Activated gamma-delta T cell treated with Interleukin-2 at 50 U/mL for 16 hours (primary cell): ENCODE measurements at regions not wholly inside any gene's neighbourhood (a gene's known extent, or its start where the extent isn't known, plus 50 kb on each side); places are given as distances from the start of the nearest gene placed in this dataset.

Experiments
- DNase-seq: peaks from one replicate; pipeline ENCODE4 v3.0.0-alpha.2; 2020

DNA sequence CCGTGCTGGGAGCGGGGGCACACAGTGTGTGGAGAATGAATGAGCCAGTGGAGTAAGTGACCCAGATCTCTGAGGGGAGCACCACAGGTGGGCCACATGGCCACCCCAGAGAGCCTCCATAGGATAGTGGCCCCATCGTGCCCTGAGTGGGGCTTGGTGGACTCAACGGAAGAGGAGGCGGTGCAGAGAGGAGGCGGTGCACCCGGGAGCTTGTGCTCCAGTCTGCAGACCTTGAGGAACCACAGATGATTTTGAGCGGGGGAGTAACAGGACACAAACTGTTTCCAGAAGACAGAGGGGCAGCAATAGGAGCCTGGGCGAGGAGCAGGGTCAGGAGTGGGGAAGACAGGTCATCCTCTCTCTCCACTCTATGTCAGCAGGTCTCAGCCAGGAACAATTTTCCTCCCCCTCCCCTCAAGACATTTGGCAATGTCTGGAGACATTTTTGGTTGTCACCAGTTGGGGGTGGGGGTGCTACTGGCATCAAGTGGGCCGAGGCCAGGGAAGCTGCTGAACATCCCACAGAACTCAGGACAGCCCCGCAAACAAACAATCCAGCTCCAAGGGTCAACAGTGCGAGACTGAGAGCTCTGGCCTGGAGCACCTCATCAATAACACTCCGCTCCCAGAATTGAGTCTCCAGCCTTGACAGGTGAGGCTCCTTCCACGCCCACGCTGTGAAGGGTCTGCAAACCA, 182.2 kb downstream of the USP12 start:
- DNase-seq = no peak

DNA sequence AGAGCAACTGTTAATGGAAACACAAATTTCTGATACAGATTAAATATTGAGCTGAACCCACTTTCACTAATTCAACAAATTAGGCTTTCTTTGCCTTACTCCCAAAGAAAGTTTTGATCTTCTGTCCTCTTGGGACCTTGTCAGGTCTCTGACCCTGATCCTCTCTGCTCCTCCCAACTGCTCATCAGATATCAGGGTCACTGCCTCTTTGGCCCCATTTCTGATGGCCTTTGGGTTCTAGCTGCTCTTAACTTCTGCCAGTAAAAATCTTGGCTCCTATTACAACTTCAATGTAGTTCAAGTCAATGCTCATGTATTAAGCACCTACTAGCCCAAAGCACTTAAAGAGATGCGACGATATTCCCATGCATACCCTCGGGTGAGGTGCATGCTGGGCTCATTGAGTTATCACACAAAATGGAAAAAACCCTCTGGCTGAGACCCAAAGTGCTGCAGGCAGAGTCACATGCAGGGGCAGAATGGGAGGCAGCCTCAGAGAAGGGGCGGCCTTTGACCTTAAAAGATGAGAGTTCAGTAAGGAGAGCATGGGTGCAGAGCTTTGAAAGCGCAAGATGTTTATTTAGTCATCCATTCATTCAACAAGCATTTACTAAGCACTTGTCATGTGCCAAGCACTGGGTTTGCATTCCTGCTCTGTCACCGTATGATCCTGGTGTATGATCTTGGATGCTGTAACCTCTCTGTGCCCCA, 183.4 kb downstream of the USP12 start:
- no peak for DNase-seq

DNA sequence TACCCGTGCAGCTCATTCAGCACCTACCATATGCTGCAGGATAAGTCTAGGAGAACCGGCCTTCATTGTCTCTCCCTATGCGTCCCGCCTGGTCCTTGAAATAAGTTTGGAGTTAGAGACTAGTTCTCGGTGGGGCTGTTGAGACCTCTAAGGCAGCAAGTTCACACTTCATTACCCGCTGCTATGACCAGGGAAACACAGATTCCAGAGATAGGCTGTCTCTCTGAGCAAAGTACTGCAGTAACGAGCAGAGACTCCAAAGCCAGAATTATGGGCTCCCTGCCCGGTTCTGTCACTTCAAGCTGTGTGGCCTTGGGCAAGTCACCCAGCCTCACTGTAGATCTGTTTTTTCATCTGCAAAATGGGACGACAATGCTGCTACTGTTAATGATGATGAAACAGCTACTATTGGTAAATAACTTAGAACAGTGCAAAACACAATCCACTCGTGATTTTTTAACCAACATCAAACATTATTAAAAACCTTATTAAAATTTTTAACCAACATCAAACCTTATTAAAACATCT, 184.1 kb downstream of the USP12 start:
- DNase-seq = no peak

DNA sequence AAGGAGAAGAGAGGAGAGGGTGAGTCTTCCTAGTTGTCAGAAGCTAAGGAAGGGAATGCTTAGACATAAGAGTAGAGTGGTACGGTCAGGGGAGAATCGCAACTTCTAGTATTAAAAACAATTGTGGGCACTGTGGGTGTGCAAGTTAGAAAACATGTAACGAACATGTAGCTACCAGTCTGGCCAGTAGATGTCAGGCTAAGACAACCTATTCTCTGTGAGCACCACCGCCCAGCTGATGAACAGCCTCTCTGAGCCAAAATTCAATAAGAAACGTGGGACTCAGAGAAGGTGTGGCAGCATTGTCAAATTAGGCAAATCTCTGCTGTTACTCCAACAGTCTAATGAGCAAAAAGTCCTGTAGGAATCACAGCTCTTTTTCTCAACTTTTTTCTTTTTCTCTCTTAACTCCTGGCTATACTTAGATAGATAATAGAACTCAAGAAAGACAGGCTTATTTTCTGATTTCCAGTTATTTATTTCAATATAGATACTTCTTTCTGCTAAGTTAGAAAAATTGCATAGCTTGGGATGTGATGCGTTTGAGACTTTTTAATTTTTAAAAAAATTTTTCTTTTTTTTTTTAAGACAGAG, 186.2 kb downstream of the USP12 start:
- peak; percentile 71 for DNase-seq

DNA sequence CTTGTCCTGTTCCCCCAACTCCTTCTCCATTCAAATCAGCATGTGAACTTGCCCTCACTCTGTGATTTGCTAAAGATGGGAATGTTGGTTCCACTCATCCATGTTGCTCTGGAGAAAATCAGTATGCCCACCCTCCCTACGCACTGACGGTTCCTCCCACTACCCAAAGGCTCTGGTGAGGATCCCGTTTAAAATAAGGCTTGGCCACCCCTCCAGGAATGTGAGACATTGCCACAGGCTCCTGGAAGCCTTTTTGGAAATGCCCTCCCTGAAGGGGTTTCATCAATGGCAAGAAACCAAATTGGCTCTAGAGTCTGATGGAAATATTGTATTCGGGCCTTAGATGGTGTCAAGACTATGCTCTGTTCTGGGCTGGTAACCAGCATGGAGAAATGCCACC, 187.3 kb downstream of the USP12 start:
- DNase-seq = no peak

DNA sequence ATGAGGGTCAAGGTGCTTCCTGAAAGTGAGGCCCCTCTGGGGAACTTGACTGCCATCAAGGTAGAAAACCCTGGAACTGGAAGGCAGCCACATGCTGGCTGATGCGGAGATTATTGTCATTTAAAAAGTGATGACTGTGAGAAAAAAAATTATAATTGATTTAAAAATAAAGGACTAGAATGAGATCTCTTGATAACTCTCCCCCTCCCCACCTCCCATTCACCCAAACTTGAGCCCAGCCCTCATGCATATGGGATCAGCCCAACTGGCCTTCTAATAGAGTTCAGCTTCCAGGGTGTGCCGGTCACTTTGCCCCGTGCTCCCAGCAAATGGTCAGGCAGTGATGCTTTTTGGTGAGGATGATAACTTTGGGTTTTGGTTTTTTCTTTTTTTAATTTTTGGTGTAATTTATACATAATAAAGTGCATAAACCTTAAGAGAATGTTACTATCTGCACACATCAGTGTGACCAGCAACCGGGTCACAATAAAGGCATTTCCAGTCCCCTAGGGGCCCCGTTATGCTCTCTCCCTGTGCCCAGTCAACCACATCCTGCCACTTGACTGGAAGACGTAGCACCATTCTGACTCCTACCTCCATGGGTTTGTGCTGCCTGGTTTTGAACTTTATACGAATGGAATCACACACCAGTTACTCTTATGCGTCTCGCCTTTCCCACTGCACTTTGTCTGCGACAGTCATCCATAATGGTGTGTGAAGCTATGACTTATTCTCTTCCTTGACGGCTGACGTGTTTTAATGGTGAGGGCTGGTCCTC, 187.9 kb downstream of the USP12 start:
- no peak for DNase-seq

DNA sequence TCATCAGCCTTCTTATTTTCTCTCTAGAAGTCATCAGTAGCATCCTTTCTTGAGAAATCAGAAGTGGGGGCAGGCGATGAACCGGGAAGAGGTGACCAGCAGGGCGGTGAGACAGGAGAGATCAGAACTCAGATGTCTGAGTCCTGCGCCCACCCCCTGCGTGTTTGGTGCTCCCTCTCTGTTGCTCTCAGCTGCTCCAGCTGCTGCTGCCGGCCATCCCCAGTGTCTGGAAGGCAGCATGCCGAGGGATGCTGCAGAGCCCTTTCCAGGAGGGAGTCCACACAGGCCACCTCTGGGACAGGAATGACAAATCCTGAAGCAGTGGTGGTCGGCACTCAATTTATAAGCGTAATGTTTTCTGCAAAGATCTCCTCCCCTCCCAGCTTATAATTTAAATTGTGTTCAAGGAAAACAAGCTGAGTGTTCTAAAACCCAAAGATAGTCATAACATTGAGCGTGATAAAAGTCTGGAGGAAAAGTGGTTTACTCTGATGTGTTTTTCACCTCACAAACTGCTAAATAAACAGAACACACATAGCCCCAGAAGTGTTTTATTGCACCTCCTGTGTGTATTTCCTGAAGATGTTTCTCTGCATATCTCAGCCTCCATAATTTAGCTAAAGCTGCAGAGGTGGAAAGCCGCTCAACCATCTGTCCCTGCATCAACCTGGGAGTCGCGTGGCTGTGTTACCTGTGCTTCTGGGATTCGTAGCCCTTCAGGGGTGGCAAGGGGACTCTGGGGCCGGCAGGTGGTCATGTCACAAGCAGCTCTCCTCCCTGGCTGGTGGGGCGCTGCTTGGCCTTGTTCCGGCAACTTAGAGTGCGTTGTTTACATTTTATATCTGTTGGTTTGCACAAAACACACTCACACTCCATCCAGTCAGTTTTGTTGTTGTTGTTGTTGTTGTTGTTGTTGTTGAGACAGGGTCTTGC, 191.2 kb downstream of the USP12 start:
- no peak for DNase-seq

DNA sequence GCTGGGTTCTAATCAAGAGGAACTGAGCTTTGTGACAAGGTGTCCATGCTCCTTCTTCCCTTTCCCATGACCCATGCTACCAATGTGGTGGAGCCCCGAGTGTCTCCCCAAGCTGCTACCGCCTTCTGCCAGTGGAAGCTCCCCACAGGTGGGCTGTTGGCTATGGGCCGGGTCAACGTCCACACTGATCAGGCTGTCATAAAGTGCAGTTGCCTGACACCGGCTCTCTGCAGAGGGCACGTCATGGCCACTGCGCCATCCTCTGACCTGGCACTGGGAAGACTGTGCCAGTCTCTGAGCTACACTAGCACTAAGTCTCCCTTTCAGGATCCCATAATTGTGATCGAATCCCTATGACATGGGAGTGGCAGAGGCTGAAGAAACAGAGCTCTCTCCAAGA, 192.3 kb downstream of the USP12 start:
- no peak for DNase-seq

DNA sequence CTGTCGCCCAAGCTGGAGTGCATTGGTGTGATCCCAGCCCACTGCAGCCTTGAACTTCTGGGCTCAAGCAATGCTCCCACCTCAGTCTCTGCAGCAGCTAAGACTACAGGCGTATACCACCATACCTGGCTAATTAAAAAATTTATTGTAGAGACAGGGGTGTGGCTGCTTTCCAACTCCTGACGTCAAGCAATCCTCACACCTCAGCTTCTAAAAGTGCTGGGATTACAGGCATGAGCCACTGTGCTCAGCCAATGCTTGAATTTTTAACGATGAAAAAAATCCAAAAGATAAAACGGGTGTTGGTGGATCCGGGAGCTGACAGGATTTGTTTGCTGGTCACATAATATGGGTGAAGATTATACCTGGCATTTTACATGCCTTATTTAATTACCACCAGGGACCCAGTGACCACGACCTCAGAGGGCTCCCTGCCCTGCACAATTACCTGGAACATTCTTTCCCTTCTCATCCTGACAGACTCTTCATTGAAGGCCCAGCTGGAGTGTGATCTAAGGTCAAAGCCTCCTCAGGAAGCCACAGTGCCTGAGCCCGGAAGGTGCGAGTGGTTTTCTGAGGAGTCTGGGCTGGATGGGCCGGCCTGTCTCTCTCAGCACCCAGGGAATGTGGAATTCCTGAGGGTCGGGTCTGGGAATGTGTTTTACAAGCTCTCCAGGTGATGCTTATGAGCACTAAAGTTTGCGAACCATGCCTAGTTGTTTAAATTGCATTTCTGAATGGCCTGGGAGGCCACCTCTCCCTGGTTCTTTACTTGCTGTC, 193.3 kb downstream of the USP12 start:
- DNase-seq = no peak

DNA sequence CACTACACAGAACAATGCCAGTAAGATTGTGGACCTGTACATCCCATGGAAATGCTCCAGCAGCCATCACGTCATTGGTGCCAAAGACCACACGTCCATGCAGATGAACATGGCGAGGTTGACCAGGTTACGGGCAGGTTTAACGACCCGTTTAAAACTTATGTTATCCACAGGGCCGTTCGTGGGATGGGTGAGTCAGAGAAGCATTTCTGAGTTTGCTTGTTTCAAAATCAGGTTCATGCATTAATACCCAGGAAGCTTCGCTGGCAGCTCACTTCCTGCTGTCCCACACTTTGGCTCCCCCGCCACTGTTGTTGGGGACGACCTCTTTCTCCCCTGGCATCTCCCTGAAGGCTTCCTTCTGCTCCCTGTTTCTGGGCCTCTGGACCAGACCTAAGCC, 194.1 kb downstream of the USP12 start:
- no peak for DNase-seq

DNA sequence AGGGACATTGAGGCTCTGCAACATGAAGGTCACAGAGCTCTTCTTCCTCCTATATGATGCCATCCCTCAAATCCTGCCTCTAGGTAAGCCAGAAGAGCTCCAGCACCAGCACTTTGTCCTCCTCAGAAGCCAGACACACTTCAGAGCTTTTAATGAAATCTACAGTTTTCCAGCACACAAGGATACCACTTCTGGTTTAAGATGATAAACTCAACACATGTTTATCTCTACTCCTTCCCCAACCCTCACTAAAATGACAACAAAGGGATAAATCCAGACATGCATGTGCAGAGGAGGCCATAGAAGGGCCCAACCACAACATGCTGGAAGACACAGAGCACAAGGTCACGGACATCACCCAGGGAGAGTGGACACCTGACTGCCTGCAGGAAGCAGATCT, 195.3 kb downstream of the USP12 start:
- DNase-seq = no peak

DNA sequence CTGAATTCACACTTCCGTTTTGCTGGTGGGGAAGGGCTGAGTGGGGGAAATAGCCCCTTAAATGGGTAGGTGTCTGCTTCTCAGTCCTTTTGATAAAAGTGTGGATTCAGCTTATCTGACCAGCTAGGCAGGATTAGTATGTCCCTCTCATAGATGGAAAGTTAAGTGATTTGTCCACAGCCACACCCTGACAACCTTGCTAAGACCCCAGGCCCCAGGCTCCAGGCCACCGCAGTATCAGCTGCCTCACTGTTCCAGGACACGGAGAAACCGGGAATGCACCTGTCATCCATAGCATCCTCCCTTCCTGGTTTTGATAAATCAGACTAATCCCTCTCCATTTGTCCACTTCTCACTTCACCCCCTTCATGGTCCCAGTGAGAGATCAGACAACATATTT, 197.7 kb downstream of the USP12 start:
- no peak for DNase-seq

DNA sequence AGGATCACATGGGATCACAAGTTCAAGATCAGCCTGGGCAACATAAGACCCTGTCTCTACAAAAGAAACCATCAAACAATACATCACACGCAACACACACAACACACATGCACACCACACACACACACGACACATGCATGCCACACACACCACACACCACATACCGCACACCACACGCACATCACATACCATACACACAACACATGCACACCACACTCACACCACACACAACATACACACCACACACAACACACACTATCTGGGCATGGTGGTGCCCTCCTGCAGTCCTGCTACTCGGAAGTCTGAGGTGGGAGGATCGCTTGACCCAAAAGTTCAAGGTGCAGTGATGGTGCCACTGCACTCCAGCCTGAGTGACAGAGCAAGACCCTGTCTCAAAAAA, 198.3 kb downstream of the USP12 start:
- DNase-seq = no peak

DNA sequence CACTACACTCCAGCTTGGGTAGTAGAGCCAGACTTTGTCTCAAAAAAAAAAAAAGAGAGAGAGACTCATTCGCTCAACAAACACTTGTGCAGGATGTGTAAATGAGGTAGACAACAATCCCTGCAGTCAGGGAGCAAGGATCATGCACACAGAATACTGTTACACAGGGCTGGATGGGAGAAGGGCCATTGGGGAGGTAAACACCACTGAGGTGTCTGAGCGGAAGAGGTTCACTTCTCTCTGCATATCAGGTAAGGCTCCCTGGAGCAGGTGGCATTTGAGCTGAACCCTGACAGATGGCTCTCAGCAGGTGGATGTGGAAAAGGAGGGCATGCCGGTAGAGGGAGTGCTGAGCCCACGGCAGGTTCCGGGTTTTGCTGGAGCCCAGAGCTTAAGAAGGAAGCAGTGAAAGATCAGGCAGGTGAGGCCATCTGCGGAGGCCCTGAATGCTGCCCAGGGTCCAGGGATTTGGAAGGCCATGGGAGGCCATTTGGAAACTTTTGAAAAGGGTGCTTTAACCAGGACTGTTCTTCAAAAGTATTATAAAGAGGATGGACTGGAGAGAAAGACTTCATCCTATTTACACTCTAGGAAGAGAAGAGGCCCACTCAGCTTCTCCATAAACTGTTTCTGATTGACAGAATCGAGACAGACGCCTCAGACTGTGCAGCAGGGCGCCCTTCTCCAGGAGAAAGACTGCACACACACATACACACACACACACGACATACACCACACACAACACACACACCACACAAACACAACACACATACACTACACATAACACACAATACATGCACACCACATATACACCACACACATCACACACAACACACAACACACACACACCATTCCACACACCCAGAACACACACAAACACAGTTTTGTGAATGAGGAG, 199.4 kb downstream of the USP12 start:
- peak; percentile 16 for DNase-seq

DNA sequence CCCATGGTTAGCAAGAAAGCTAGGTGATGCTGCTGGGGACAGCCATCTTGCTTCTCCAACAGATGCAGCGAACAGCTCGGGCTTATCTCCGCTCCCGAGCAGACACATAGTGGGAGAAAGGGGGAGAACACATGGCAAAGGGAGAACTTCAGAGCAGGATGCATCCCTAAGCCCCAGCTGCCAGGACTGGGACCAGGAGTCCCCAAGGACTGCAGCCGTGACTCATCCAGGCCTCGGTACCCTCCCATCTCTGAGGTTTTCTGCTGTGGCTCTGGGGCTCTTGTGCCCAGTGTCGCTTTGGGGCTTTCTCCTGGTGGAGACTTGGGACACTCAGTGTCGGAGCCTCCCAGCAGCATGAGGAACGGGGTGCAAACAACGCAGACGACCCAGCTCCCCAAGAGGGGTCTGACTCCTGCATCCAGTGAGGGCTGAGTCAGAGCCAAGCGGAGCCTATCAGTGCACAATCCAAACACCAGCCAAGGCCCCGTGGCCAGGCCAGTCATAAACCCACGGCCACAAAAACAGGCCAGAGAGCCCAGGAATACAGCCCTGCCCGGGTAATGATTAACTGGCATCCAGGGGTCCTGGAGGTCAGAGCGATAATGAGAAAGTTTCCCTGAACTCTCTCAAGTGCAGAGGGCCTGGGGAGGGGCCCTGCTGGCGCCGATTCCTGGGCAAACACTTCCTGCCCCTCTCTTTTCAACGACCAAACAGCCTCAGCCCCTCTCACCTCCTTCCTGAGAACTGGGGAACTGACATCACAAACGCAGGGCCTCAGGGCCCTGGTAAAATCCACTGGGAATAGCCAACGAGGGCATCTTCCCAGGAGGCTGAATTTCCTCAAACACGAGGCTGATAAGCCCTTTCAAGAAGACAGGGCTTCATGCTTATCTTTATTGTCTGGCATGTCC, 202.9 kb downstream of the USP12 start:
- no peak for DNase-seq

DNA sequence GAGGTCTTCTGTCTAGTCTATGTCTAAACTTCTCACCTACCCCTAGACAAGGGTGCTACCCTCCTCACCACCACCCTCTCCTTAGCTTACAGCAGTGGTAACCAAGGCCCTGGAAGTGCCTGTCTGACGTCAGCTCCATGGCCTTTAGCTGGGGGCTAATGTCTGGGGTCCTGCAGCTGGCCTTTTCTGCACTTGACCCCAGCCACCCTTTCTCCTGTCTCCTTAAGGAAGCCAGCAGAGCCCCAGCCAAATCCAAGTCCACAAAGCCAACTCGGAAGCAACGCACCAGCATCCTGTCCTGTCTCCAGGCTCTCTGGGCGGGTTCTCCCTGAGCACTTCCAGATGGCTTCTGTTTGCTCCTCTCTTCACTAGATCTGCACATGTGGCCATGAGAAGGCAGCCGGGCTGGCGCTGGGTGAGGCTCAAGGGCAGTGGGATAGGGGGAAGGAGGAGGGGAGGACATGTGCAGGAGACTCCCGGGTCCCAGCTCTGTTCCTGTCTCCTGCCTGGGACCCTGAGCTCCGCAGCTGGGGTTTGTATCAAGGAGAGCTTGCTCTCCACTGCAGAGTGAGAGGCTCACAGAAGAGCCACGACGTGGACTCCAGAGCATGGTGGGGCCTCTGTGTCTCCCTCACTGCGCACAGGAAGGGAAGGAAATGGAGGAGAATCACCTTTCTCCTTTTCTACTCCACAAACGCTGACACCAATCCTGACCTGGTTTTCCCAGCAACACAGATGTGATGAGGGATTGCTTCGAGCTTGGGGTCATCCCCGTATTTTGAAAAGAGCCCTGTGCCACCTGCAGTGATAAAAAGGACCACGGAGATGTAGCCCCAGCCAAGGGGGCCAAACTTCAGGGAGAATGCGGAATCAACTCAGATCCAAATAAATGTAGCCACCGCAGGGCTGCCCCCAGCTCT, 204.2 kb downstream of the USP12 start:
- DNase-seq = no peak

DNA sequence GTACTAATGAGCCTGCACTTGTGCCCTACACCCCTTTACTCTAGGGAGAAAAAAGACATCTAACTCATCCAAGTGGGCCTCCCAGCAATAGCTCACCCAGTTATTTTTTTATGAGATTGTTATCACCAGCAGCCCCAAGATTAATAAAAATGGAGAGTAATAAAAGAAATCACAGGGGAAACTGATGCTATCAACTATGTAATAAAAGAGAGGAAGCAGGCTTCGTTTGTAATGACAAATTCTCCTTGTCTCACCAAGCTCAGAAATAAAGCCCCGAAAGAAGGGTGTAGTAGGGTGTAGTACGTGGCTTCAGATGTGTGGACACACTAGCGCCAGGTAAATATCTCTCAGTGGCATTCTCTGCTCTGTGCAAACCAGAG, 204.9 kb downstream of the USP12 start:
- no peak for DNase-seq
